GM12891 (cell line): ENCODE measurements at regions not wholly inside any gene's neighbourhood (a gene's known extent, or its start where the extent isn't known, plus 50 kb on each side); places are given as distances from the start of the nearest gene placed in this dataset.

ENCODE experiments used
- POLR2A ChIP-seq: IDR thresholded peaks from 2 replicates; pipeline ENCODE4 v1.6.1; 2011; ENCODE audit warnings: low read depth, low read length, control low read depth
- POLR2AphosphoS5 ChIP-seq: IDR thresholded peaks from 2 replicates; pipeline ENCODE4 v1.6.1; 2011; ENCODE audit warnings: low read depth, low read length, control low read depth
- POU2F2 ChIP-seq: IDR thresholded peaks from 2 replicates; pipeline ENCODE4 v1.6.1; 2011; ENCODE audit warnings: low read depth, mild to moderate bottlenecking, control low read depth, low read length, moderate library complexity
- TAF1 ChIP-seq: IDR thresholded peaks from 2 replicates; pipeline ENCODE4 v1.6.1; 2011; ENCODE audit warnings: low read depth, low read length, control low read depth

DNA sequence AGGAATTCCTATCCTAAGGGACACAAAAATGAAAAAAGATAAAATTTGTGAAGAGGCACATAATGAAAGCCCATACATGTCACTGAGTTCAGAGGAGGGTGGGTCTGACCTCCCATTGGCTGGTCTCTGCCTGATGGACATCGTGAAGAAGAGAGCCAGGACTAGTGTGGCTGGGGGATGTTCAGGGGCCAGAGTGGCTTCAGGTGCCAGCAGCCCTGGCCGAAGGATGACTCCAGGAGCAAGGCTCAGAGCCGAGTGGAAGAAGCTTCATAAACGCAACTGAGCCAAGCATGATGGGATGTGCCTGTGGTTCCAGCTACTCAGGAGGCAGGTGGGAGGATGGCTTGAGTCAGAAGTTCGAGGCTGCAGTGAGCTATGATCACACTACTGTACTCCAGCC is 56.9 kb upstream of the ATP5PO start:
- TF ChIP-seq POLR2A (no peak), POLR2AphosphoS5 (no peak), TAF1 (no peak), POU2F2 (no peak)
